ENCODE measurements at regions not wholly inside any gene's neighbourhood (a gene's known extent, or its start where the extent isn't known, plus 50 kb on each side); places are given as distances from the start of the nearest gene placed in this dataset.

DNA sequence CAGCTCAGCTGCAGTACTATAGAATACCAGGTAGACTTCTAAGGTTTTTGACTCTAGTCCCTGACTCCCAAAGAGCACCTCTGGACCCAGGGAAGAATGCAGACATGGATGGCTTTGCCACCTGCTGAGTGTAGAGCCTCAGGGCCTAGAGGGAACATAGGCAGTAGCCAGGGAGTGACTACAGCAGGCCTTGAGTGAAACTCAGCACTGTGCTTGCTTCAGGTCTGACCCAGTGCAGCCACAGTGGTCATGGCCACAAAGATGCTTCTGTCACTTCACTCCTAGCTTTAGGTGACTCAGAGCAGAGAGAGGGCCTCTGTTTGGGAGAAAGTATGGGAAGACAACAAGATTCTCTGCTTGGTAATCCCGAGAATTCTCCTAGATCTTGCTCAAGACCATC, 162.2 kb upstream of the ITGA4 start:
- Histone ChIP-seq H3K4me3 (no peak overlapping the region), H3K9me3 (peaks cover 3% of the 10 kb centered on the region), H3K27me3 (no peaks in the 10 kb centered on the region), H3K36me3 (no peaks in the 10 kb centered on the region)
- DNase-seq = no peak

DNA sequence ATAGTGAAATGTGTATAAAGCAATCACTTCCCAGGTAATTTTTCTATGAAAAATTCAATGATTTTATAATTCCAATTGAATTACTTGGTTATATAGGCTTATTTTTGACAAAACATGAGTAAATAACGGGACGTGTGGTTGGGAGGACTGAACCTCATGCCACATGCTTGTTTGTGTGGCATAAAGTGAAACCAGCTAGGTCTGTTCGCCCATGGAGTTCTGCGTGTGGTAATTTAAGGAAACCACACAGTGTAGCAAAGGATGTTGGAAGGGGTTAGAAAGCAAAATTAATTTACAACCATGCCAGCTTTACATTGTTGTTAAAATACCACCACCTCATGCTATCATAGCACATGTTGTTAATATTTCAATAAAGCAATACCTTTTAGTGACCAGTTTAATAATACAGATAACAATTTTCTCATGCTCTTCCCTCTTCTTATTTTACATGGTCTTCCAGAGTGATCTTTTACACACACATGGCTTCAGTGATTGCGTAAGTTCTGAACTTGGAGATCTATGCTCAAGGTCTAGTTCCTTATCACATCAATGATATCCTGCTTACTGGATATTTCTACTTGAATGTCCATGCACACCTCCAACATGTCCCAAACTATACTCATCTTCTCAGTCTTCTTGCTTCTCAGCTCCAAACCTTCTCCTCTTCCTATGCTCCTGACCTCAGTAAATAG, 156.4 kb upstream of the ITGA4 start:
- no peaks in the 10 kb centered on the region for H3K27me3 ChIP-seq
- no peak overlapping the region for H3K4me3 ChIP-seq
- no peak for DNase-seq
- H3K36me3 ChIP-seq = no peaks in the 10 kb centered on the region
- H3K9me3 ChIP-seq = peaks cover 3% of the 10 kb centered on the region

DNA sequence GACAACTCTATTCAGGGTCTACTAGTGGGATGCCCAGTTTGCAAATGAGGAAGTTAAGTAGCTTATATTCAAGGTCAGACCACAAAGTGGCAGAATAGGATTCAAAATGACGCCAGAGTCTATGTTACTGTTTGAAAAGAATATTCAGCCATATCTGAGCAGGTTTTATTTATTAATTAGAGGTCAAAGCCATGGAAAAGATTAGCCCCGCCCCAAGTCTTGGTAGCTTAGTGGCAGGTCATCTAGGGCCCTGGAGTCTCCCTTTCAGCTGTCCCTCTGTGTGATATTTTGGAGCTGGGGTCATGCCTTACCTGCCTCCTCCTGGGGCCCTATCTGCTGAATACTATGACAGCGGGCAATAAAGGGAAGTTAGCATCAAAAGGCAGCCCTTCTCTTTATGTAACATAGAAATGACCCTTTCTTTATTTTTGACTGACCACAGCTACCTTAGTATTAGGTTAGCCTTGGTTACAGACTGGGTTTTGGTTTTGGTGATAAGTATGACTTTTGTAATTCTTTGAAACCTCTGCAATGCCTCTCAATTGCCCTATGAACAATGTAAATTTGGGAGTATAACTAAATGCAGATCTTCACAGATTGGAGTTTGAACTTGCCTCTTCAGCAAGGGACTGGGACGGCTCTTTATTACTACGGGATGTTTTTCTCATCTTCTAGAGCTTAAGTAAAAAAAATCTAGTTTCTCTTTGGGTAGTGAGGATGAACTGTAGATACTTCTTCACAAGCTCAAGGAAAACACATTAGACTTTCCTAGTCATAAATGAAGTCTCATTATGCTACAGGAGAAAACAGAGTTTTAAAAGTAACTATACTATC, 153.0 kb upstream of the ITGA4 start:
- H3K36me3 ChIP-seq = no peaks in the 10 kb centered on the region
- DNase-seq = no peak
- no peaks in the 10 kb centered on the region for H3K9me3 ChIP-seq
- no peaks in the 10 kb centered on the region for H3K27me3 ChIP-seq
- H3K4me3 ChIP-seq = no peak overlapping the region

DNA sequence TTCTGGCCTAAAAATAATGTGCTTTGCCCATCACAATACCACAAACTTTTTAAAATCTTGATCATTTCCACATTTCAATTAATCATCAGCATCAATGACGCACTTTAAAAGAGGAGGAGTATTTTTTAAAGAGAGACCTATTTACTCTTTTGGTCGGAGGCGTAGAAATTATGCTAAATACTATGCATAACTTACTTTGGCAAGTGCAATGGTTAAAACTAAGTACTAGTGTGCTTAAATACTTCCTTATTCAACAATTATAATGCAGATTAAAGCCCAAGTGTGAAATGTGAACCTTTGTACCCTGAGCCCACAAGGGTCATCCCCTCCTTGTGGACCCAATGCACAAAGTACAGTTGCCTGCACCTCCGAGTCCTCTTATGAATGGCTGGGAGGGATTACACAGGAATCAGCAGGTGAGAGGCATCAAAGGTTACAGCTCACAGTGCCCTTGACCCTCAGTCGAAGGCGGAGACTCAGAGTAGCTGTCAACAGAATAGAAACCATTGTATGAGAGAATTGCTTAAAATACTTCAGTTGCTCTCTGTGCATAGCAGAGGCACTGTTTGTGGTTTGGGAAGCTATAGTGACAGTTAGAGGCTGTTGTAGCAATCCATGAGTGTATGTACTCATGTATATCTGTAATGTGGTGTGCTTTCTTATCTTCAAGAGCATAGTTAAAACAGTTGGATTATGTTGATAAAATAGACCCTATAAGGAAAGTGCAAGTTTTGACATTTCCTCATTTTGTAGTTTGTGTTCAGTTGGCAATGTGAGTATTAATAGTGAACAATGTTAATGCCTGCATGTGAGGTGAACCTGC, 151.7 kb upstream of the ITGA4 start:
- H3K36me3 ChIP-seq = no peaks in the 10 kb centered on the region
- no peak overlapping the region for H3K4me3 ChIP-seq
- H3K27me3 ChIP-seq = no peaks in the 10 kb centered on the region
- no peaks in the 10 kb centered on the region for H3K9me3 ChIP-seq
- DNase-seq = no peak

DNA sequence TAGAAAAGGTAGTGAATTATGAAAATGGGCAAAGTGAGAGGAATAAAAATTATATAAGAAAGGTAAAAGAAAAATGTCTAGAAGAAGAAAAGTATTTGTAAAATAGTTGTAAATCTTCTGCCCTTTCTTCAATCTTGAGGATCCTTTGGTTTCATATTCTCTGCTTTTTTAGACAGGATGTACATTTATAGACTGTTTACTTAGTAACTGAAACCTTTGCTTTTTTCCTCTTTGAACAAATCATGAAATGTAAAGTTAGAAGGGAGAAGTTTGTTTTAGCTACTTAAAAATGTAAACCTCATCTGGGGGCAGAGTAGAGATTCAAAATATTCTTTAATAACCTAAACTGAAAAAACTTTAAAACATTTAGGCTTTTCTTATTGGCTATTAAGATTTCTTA, 150.4 kb upstream of the ITGA4 start:
- no peak for DNase-seq
- Histone ChIP-seq H3K4me3 (no peak overlapping the region), H3K27me3 (no peaks in the 10 kb centered on the region), H3K9me3 (no peaks in the 10 kb centered on the region), H3K36me3 (no peaks in the 10 kb centered on the region)

DNA sequence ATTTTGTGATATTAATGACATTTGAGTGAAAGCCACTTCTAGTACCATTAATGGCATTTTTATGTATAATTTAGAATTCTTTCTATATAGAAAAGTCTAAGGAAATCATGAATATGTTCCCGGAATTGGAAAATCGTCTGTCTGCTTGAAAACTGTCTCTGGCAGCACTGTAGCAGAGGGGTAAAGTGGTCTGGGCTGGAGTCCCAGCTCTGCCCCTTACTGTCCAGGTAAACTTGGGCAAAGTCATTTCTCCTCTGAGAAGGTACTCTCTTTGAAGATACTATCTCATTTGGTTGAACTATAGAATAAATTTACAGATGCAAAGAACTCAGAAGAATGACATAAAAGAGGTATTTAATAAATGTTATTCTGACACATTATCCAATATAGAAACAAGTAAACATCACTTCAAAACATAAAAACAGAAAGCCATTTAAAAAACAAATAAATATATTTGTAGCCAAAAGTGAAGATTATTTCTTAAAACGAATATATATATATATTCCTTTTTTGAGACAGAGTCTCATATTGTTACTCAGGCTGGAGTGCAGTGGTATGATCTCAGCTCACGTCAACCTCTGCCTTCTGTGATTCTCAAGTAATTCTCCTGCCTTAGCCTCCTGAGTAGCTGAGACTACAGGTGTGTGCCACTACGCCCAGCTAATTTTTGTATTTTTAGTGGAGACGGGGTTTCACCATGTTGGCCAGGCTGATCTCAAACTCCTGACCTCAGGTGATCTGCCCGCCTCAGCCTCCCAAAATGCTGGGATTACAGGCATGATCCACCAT, 149.8 kb upstream of the ITGA4 start:
- no peak overlapping the region for H3K4me3 ChIP-seq
- no peak for DNase-seq
- no peaks in the 10 kb centered on the region for H3K27me3 ChIP-seq

DNA sequence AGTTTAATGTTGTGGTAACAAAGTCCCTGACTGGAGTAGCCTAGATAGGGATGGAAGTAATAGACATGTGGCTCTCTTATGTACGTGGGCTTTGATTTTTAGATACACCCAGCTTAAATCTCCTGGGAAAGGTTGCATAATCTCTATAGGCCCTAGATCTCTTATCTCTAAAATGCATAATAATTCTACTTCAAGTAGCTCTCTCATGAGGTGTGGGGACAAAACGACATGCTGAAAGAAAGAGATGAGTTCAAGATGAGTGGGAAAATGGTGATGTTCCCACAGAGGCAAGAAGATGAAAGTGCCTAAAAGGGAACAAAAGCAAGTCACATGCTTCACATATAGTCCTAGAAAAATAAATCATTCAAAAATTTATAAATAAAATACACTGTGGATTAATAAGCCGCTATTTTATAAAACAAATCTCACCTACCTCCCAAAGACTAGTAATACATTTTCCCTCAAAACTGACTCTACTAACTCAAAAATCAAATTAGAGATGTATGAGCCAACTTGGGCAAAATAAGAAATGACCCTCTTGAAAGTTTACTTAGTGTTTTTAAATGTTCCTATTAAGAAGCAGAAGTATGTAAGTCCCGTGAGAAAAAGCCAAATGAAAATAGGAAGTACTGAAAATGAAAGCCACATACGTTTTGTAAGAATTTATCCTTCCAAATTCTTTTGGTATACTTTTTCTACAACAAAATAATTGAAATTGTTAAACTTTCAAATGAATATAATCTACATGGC, 148.2 kb upstream of the ITGA4 start:
- Histone ChIP-seq H3K36me3 (no peaks in the 10 kb centered on the region), H3K27me3 (no peaks in the 10 kb centered on the region)
- no peak for DNase-seq

More for the DNA sequence above, 149.8 kb upstream of the ITGA4 start:
- Histone ChIP-seq H3K36me3 (no peaks in the 10 kb centered on the region), H3K9me3 (no peaks in the 10 kb centered on the region)

DNA sequence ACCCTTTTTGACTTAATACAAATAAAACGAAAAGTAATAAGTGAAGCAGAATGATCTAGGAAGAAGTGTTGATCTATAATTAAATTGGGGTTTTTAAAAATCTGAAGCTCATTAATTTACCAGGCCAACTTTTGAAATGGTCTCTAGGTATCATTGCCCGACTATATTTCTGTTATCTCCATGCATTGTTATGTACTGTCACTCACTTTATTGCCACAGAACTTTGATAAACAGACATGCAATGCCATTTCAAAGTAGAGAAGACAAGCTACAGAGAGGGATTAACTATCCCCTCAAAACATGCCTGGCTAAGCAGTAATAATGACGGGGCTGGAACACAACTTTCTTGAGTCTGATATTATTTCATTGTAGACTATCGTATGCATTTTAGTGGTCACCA, 147.6 kb upstream of the ITGA4 start:
- DNase-seq = no peak
- H3K27me3 ChIP-seq = no peaks in the 10 kb centered on the region
- H3K4me3 ChIP-seq = no peak overlapping the region
- no peaks in the 10 kb centered on the region for H3K36me3 ChIP-seq
- no peaks in the 10 kb centered on the region for H3K9me3 ChIP-seq

More for the DNA sequence above, 148.2 kb upstream of the ITGA4 start:
- H3K9me3 ChIP-seq = no peaks in the 10 kb centered on the region
- H3K4me3 ChIP-seq = no peak overlapping the region

DNA sequence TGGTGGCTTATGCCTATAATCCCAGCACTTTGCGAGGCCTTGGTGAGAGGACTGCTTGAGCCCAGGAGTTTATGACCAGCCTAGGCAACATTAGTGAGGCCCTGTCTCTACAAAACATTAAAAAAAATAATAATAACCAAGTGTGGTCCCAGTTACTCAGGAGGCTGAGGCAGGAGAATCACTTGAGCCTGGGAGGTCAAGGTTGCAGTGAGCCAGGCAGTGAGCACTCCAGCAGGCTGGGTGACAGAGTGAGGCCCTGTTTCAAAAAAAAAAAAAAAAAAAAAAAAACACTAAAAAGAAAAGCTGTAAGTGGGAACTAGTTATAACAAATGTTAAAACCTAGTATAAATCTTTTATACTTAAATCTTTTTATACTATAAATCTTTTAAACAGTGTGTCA, 146.2 kb upstream of the ITGA4 start:
- Histone ChIP-seq H3K9me3 (no peaks in the 10 kb centered on the region), H3K27me3 (no peaks in the 10 kb centered on the region), H3K36me3 (no peaks in the 10 kb centered on the region), H3K4me3 (no peak overlapping the region)
- no peak for DNase-seq

DNA sequence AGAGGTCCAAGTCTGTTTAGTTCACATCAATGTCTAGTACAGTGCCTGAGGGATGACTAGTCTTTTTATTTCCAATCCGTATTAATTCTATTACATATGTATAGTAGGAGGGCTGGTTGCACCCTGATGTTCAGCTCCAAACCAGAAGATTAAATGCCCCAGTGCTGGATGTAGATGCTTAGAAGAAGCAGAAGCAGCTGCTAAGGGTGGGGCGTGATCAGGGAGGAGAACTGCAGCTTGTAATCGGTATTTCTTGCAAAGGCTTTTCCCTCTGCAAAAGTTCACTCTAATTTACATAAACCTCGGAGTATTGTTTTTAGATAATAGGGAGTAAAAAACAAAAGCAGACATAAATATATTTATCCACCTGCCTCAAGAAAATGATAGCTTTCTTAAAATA, 145.3 kb upstream of the ITGA4 start:
- DNase-seq = no peak
- no peak overlapping the region for H3K4me3 ChIP-seq
- H3K27me3 ChIP-seq = no peaks in the 10 kb centered on the region
- H3K36me3 ChIP-seq = no peaks in the 10 kb centered on the region
- H3K9me3 ChIP-seq = no peaks in the 10 kb centered on the region

DNA sequence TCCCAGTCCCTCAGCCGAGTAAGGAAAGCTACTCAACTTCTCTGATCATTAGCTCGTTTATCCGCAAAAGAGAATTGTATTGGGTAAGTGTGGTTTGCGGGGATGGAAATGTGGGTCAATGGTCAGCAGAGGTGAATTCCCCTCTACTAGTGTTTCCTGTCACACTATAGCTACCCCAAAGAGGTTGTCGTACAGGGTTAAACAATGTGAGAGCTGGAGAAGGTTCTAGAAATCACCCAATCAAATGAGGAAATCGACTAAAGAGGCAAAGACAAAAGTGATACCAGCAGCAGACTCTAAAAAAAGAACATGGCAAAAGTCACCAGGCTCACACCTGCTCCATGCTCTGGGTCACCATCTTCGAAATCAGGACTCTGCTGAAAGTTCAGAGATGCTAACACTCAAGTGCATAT, 144.7 kb upstream of the ITGA4 start:
- Histone ChIP-seq H3K4me3 (no peak overlapping the region), H3K9me3 (no peaks in the 10 kb centered on the region), H3K27me3 (no peaks in the 10 kb centered on the region), H3K36me3 (no peaks in the 10 kb centered on the region)
- DNase-seq = no peak

DNA sequence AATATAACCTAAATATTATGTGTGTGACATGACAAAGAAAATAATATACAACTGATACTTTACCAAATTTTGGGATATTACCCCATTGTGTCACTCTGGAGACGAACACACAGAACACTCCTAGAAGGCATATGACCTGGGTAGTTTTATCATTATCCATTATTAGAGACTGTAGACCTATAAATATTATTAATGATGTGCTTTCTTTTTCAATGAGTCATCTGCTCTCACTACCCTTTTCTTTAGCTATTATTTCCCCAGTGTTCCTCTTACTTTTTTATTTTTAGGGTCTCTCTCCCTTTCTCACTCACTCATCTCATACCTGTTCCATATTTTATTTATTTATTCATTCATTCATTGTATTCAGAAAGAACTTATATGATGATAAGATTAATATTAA, 143.3 kb upstream of the ITGA4 start:
- H3K4me3 ChIP-seq = no peak overlapping the region
- no peaks in the 10 kb centered on the region for H3K36me3 ChIP-seq
- H3K27me3 ChIP-seq = no peaks in the 10 kb centered on the region
- H3K9me3 ChIP-seq = no peaks in the 10 kb centered on the region
- no peak for DNase-seq

DNA sequence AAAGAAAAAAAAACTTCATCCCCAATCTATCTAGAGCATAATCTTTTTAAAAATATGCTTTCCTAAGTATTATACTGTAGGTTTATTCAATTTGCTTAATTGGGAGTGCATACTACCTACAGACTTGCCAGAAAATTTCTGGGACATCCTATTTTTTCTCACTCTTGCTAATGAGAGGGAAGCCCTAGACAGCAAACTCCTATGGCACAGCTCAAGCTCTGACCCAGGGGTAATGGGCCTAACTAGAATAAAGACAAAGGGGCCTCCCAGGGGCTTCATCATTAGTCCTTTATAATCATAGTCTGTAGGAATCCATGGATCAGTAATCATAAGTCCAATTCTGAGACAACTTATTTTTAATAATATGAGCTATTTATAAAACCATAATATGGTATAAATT, 142.6 kb upstream of the ITGA4 start:
- H3K27me3 ChIP-seq = no peaks in the 10 kb centered on the region
- no peak for DNase-seq
- no peaks in the 10 kb centered on the region for H3K36me3 ChIP-seq
- H3K9me3 ChIP-seq = no peaks in the 10 kb centered on the region
- H3K4me3 ChIP-seq = no peak overlapping the region

DNA sequence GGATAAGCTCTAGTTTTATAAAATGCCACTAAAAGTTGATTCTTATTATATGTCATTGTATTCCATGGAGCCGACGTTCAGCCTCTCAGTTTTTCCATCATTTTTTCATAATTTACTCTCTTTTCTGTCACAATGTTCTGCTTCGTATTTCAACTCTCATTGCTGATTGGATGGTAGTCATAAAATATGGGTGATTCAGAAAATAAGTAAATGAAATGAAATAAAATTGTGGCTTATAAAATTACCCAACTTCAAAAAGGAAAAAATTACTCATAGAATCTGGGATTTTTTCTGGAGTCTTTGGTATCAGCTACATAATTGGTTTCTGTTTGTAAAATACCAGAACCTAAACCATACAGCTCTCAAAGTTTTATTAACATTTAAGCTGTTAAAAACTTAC, 139.7 kb upstream of the ITGA4 start:
- Histone ChIP-seq H3K9me3 (no peaks in the 10 kb centered on the region), H3K27me3 (no peaks in the 10 kb centered on the region), H3K4me3 (no peak overlapping the region), H3K36me3 (no peaks in the 10 kb centered on the region)
- no peak for DNase-seq

DNA sequence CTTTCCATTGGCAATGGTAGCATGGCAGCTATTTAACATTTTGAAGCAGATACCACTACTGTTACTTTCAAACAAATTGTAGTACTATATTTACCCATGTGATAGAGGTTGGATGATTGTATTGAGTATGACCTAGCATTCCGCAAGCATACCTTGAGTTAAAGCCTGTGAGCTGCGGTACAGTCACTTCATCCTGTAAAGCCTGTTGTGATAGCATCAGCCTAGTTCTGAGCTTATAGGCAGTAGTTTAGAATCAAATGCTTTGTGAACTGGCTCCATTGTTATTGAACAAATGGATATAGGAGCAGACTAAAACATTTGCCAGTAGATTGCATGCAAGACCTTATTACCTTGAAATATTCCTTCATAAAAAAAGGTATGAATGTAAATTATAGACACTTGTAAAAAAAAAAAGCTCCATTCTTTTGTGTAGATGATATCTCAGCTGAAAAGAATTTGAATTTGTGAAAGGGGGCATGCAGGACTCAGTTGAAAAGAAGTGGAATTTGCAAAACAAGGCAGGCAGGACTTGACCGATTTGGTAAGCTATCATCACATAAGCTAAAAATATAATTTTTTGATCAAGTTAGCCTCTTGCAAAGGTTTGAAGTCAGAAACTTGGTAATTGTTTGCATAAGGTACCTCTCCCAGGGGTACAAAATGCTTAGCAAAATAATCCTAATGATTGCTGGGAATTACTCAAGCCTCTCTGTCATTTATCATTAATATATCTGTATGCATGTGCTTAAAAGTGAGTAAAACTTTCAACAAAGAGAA, 138.5 kb upstream of the ITGA4 start:
- no peak overlapping the region for H3K4me3 ChIP-seq
- DNase-seq = no peak
- H3K9me3 ChIP-seq = no peaks in the 10 kb centered on the region
- no peaks in the 10 kb centered on the region for H3K27me3 ChIP-seq
- H3K36me3 ChIP-seq = no peaks in the 10 kb centered on the region
